Progenitor cell of endocrine pancreas (in vitro differentiated cells): ENCODE measurements at regions not wholly inside any gene's neighbourhood (a gene's known extent, or its start where the extent isn't known, plus 50 kb on each side); places are given as distances from the start of the nearest gene placed in this dataset.

ENCODE experiments used
- DNase-seq: peaks from one replicate; pipeline ENCODE4 v3.0.0; 2021; ENCODE audit warnings: low spot score; ENCODE audit not compliant: unreplicated experiment
- H3K27ac Mint-ChIP-seq: 2 replicates; pipeline ENCODE4 v1.8.0; 2021; ENCODE audit warnings: mild to moderate bottlenecking, moderate library complexity, mixed read lengths
- H3K27me3 Mint-ChIP-seq: 2 replicates; pipeline ENCODE4 v1.8.0; 2021; ENCODE audit warnings: mixed read lengths
- H3K36me3 Mint-ChIP-seq: 2 replicates; pipeline ENCODE4 v1.8.0; 2022; ENCODE audit warnings: mixed read lengths; ENCODE audit not compliant: insufficient read depth
- H3K4me1 Mint-ChIP-seq: 2 replicates; pipeline ENCODE4 v1.8.0; 2021; ENCODE audit warnings: low read depth, mixed read lengths
- H3K4me3 Mint-ChIP-seq: 2 replicates; pipeline ENCODE4 v1.8.0; 2021; ENCODE audit warnings: low read depth, mild to moderate bottlenecking, moderate library complexity, mixed read lengths
- H3K9me3 Mint-ChIP-seq: 2 replicates; pipeline ENCODE4 v1.8.0; 2021; ENCODE audit warnings: low read depth, mixed read lengths
- CTCF ChIP-seq: fragments of 200-600 bp; sonication (generic); IDR thresholded peaks from one replicate; pipeline ENCODE4 v1.5.0; 2021; ENCODE audit warnings: antibody characterized with exemption, mild to moderate bottlenecking; ENCODE audit not compliant: unreplicated experiment

GRCh38 chr2:45337481-45337880 is 273.6 kb downstream of the SRBD1 start:
- no peak overlapping the region for H3K4me3 Mint-ChIP-seq
- H3K27me3 Mint-ChIP-seq, result peaks cover 16% of the 10 kb centered on the region

GRCh38 chr2:45334205-45334604 is 276.9 kb downstream of the SRBD1 start:
- DNase-seq, result no peak
- Mint-ChIP-seq H3K9me3 (no peaks in the 10 kb centered on the region), H3K36me3 (no peaks in the 10 kb centered on the region), H3K27me3 (peaks cover 7% of the 10 kb centered on the region), H3K4me3 (no peak overlapping the region), H3K4me1 (peaks cover 44% of the 10 kb centered on the region), H3K27ac (no peak overlapping the region)
- no peak for TF ChIP-seq CTCF

More at GRCh38 chr2:45337481-45337880, 273.6 kb downstream of the SRBD1 start:
- no peak for DNase-seq
- no peak for TF ChIP-seq CTCF
- peaks cover 16% of the 10 kb centered on the region for H3K4me1 Mint-ChIP-seq
- no peak overlapping the region for H3K27ac Mint-ChIP-seq
- H3K9me3 Mint-ChIP-seq, result no peaks in the 10 kb centered on the region
- no peaks in the 10 kb centered on the region for H3K36me3 Mint-ChIP-seq

- Mint-ChIP-seq H3K27ac (peak overlapping the region; percentile 90), H3K36me3 (no peaks in the 10 kb centered on the region), H3K9me3 (no peaks in the 10 kb centered on the region), H3K4me3 (no peak overlapping the region), H3K27me3 (peaks cover under 1% of the 10 kb centered on the region), H3K4me1 (peaks cover 45% of the 10 kb centered on the region)
- DNase-seq, result no peak
- TF ChIP-seq CTCF, result no peak
Observed at GRCh38 chr2:45332567-45332966, 278.5 kb downstream of the SRBD1 start.

- Mint-ChIP-seq H3K4me1 (peaks cover 45% of the 10 kb centered on the region), H3K4me3 (no peak overlapping the region), H3K36me3 (no peaks in the 10 kb centered on the region), H3K27me3 (peaks cover 4% of the 10 kb centered on the region), H3K27ac (peak overlapping the region; percentile 73), H3K9me3 (peaks cover 4% of the 10 kb centered on the region)
- no peak for DNase-seq
- no peak for TF ChIP-seq CTCF
Observed at GRCh38 chr2:45332094-45332493, 279.0 kb downstream of the SRBD1 start.

GRCh38 chr2:45331410-45331786 is 279.7 kb downstream of the SRBD1 start:
- H3K27ac Mint-ChIP-seq, result peak overlapping the region; percentile 46
- DNase-seq, result no peak
- H3K4me3 Mint-ChIP-seq, result no peak overlapping the region
- peaks cover 4% of the 10 kb centered on the region for H3K9me3 Mint-ChIP-seq
- H3K4me1 Mint-ChIP-seq, result peaks cover 45% of the 10 kb centered on the region
- H3K36me3 Mint-ChIP-seq, result no peaks in the 10 kb centered on the region
- TF ChIP-seq CTCF, result no peak
- peaks cover 10% of the 10 kb centered on the region for H3K27me3 Mint-ChIP-seq
